Thyroid gland (tissue), 4 donors: ENCODE measurements at regions not wholly inside any gene's neighbourhood (a gene's known extent, or its start where the extent isn't known, plus 50 kb on each side); places are given as distances from the start of the nearest gene placed in this dataset.

Experiments
- DNase-seq, 2 donors: peaks; one replicate each; pipeline ENCODE4 v3.0.0-alpha.2; 2019
- H3K27ac ChIP-seq, 3 donors: fragments of 200-600 bp; sonication (generic); 1 replicate in 2 of 3; 2 replicates in 1 of 3; pipeline ENCODE4 v1.5.1; 2016 to 2019; ENCODE audit warnings: mild to moderate bottlenecking in 1 of 3, moderate library complexity in 1 of 3
- H3K27me3 ChIP-seq: fragments of 200-600 bp; sonication (generic); one replicate; pipeline ENCODE4 v1.5.1; 2019
- H3K36me3 ChIP-seq, 2 donors: fragments of 200-600 bp; sonication (generic); one replicate each; pipeline ENCODE4 v1.5.1; 2016 to 2019
- H3K4me1 ChIP-seq, 2 donors: fragments of 200-600 bp; sonication (generic); one replicate each; pipeline ENCODE4 v1.5.1; 2017 to 2019
- H3K4me3 ChIP-seq, 3 donors: fragments of 200-600 bp; sonication (generic); replicated peaks in 1 of 3; 1 replicate in 2 of 3; 2 replicates in 1 of 3; pipeline ENCODE4 v1.5.1; 2016; ENCODE audit warnings: mild to moderate bottlenecking in 1 of 3
- H3K9me3 ChIP-seq: fragments of 200-600 bp; sonication (generic); one replicate; pipeline ENCODE4 v1.5.1; 2017
- CTCF ChIP-seq, 6 experiments: fragments of 200-600 bp in 3 of 6; fragments of 450-650 bp in 3 of 6; sonication (generic) in 3 of 6; IDR thresholded peaks; one replicate each; pipeline ENCODE4 v1.5.1; 2016 to 2019; ENCODE audit warnings: antibody characterized with exemption in 6 of 6, mild to moderate bottlenecking in 2 of 6, inconsistent platforms in 1 of 6, moderate library complexity in 1 of 6
- POLR2A ChIP-seq, 2 donors: fragments of 450-650 bp; IDR thresholded peaks; one replicate each; pipeline ENCODE4 v1.6.1; 2017; ENCODE audit warnings: antibody characterized with exemption in 2 of 2, mild to moderate bottlenecking in 2 of 2, moderate library complexity in 1 of 2
- WGBS, 2 donors: methylation state at CpG; one replicate each; pipeline ENCODE4 v1.1.5; 2017; 5-methylcytosine and 5-hydroxymethylcytosine counted together
- intact Hi-C: fragments of 100-400 bp; cut with DNase I; formaldehyde crosslinking; loops from one replicate; pipeline ENCODE4 v1.15.1; 2023

GRCh38 chr18:6482198-6482977, 67.7 kb upstream of the L3MBTL4 start:
- H3K27ac ChIP-seq: no peak overlapping the region
- peak; percentile 69 to 73 for DNase-seq
- no peaks in the 10 kb centered on the region for H3K36me3 ChIP-seq
- no peaks in the 10 kb centered on the region for H3K9me3 ChIP-seq
- TF ChIP-seq CTCF (IDR thresholded peaks at IDR 0.05) (peak in 5 of 6 experiments; percentile 59 to 93 (median 91)), POLR2A (IDR thresholded peaks at IDR 0.05) (no peak)
- H3K27me3 ChIP-seq: no peaks in the 10 kb centered on the region
- intact Hi-C loops: loop anchor here (5.0 kb wide), 1 partner anchor 605 kb away; no protein-coding TSS in a partner anchor
- H3K4me1 ChIP-seq: peaks cover 0 to 2% of the 10 kb centered on the region in 2 donors
- 11 to 16% methylated on average over 14 to 15 of the region's 15 CpGs for WGBS, 2 donors
- H3K4me3 ChIP-seq: no peak overlapping the region

GRCh38 chr18:6484659-6485058, 69.9 kb upstream of the L3MBTL4 start:
- H3K27me3 ChIP-seq: no peaks in the 10 kb centered on the region
- H3K4me3 ChIP-seq: no peak overlapping the region
- no peaks in the 10 kb centered on the region for H3K9me3 ChIP-seq
- H3K27ac ChIP-seq: no peak overlapping the region
- intact Hi-C loops: loop anchor here (5.0 kb wide), 1 partner anchor 607 kb away; no protein-coding TSS in a partner anchor
- WGBS, 2 donors: 81 to 84% methylated on average over 2 of the region's 2 CpGs
- peaks cover 0 to 2% of the 10 kb centered on the region in 2 donors for H3K4me1 ChIP-seq
- TF ChIP-seq CTCF (IDR thresholded peaks at IDR 0.05): no peak
- no peak for TF ChIP-seq POLR2A (IDR thresholded peaks at IDR 0.05)
- no peaks in the 10 kb centered on the region for H3K36me3 ChIP-seq
- no peak for DNase-seq

GRCh38 chr18:6486313-6486712, 71.6 kb upstream of the L3MBTL4 start:
- no peak overlapping the region for H3K4me3 ChIP-seq
- H3K4me1 ChIP-seq: peaks cover 0 to 2% of the 10 kb centered on the region in 2 donors
- H3K27ac ChIP-seq: no peak overlapping the region
- intact Hi-C loops: no loop called here
- H3K9me3 ChIP-seq: no peaks in the 10 kb centered on the region
- WGBS, 2 donors: 55 to 57% methylated on average over 3 of the region's 3 CpGs
- TF ChIP-seq POLR2A (IDR thresholded peaks at IDR 0.05) (no peak), CTCF (IDR thresholded peaks at IDR 0.05) (no peak)
- H3K27me3 ChIP-seq: no peaks in the 10 kb centered on the region
- H3K36me3 ChIP-seq: no peaks in the 10 kb centered on the region
- no peak for DNase-seq

- TF ChIP-seq POLR2A (IDR thresholded peaks at IDR 0.05) (no peak), CTCF (IDR thresholded peaks at IDR 0.05) (no peak)
- 82 to 85% methylated on average over 5 of the region's 5 CpGs for WGBS, 2 donors
- intact Hi-C loops: no loop called here
- H3K27me3 ChIP-seq: no peaks in the 10 kb centered on the region
- peaks cover 0 to 2% of the 10 kb centered on the region in 2 donors for H3K4me1 ChIP-seq
- no peaks in the 10 kb centered on the region for H3K36me3 ChIP-seq
- DNase-seq: no peak
- H3K27ac ChIP-seq: no peak overlapping the region
- H3K9me3 ChIP-seq: no peaks in the 10 kb centered on the region
- H3K4me3 ChIP-seq: no peak overlapping the region
Observed at GRCh38 chr18:6486764-6487426, 72.2 kb upstream of the L3MBTL4 start.

- intact Hi-C loops: no loop called here
- TF ChIP-seq POLR2A (IDR thresholded peaks at IDR 0.05) (no peak), CTCF (IDR thresholded peaks at IDR 0.05) (no peak)
- Histone ChIP-seq H3K27me3 (no peaks in the 10 kb centered on the region), H3K4me1 (no peaks in the 10 kb centered on the region), H3K9me3 (no peaks in the 10 kb centered on the region), H3K27ac (no peak overlapping the region), H3K36me3 (no peaks in the 10 kb centered on the region), H3K4me3 (no peak overlapping the region)
- DNase-seq: no peak
- WGBS, 2 donors: 92 to 95% methylated on average over 1 of the region's 1 CpG
Observed at GRCh38 chr18:6487968-6488367, 73.3 kb upstream of the L3MBTL4 start.
